GM06990 (cell line): ENCODE measurements at regions not wholly inside any gene's neighbourhood (a gene's known extent, or its start where the extent isn't known, plus 50 kb on each side); places are given as distances from the start of the nearest gene placed in this dataset.

Experiments used
- DNase-seq: peaks from one replicate; pipeline ENCODE4 v3.0.0-alpha.2; 2011; ENCODE audit not compliant: insufficient read length; ENCODE audit errors: extremely low read depth
- H3K27me3 ChIP-seq: replicated peaks from 2 replicates; pipeline ENCODE4 v1.6.0; 2011; ENCODE audit warnings: low read length; ENCODE audit not compliant: control insufficient read depth, insufficient read depth
- H3K36me3 ChIP-seq: 2 replicates; pipeline ENCODE4 v1.5.1; 2011; ENCODE audit warnings: low read length; ENCODE audit not compliant: control insufficient read depth, insufficient read depth
- H3K4me3 ChIP-seq: replicated peaks from 2 replicates; pipeline ENCODE4 v1.5.1; 2011; ENCODE audit warnings: low read depth, mild to moderate bottlenecking, control low read depth, low read length
- CTCF ChIP-seq: IDR thresholded peaks from 2 replicates; pipeline ENCODE4 v1.5.1; 2011; ENCODE audit warnings: low read length, control low read depth, mild to moderate bottlenecking, inconsistent platforms; ENCODE audit not compliant: insufficient read depth, poor library complexity, severe bottlenecking

GRCh38 chr3:14346642-14347041 is 55.8 kb upstream of the SLC6A6 start:
- DNase-seq, result no peak

GRCh38 chr3:14347110-14347509 is 55.3 kb upstream of the SLC6A6 start:
- no peaks in the 10 kb centered on the region for H3K36me3 ChIP-seq
- H3K4me3 ChIP-seq, result no peak overlapping the region
- no peak for TF ChIP-seq CTCF
- H3K27me3 ChIP-seq, result no peaks in the 10 kb centered on the region; the same call in 1 of the 2 replicates
- no peak for DNase-seq

More at GRCh38 chr3:14346642-14347041, 55.8 kb upstream of the SLC6A6 start:
- H3K27me3 ChIP-seq, result no peaks in the 10 kb centered on the region; the same call in 1 of the 2 replicates
- no peak overlapping the region for H3K4me3 ChIP-seq
- no peaks in the 10 kb centered on the region for H3K36me3 ChIP-seq
- TF ChIP-seq CTCF, result no peak

- no peaks in the 10 kb centered on the region; the same call in 1 of the 2 replicates for H3K27me3 ChIP-seq
These were observed 50.8 kb upstream of the SLC6A6 start for GRCh38 chr3:14351617-14352001.

GRCh38 chr3:14352002-14352627 is 50.3 kb upstream of the SLC6A6 start:
- TF ChIP-seq CTCF, result no peak
- Histone ChIP-seq H3K36me3 (no peaks in the 10 kb centered on the region), H3K27me3 (no peaks in the 10 kb centered on the region; the same call in 1 of the 2 replicates), H3K4me3 (no peak overlapping the region)
- DNase-seq, result peak; percentile 20

More at GRCh38 chr3:14351617-14352001, 50.8 kb upstream of the SLC6A6 start:
- Histone ChIP-seq H3K36me3 (no peaks in the 10 kb centered on the region), H3K4me3 (no peak overlapping the region)
- no peak for DNase-seq
- no peak for TF ChIP-seq CTCF
